ENCODE measurements at regions not wholly inside any gene's neighbourhood (a gene's known extent, or its start where the extent isn't known, plus 50 kb on each side); places are given as distances from the start of the nearest gene placed in this dataset.

DNA sequence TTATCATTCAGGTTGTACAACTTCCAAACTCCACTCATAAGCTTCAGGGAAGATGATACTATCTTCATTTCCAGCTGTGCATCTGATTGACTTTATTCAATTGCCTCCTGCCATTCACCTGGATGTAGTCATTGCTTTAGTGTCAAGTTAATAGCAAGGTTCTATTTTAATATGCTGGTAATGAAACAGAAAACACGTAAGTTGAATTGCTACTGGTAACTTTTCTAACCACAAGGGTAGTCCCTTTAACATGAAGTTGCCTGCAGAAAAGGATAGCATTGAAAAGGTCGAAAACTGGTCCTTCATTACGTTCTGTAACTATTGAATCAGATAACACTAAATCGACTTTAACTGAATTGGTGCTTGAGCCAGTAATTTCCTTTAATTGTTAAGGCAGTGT lies 459.4 kb upstream of the CDH6 start:
- DNase-seq (ENCODE audit: low spot score) = no peak

DNA sequence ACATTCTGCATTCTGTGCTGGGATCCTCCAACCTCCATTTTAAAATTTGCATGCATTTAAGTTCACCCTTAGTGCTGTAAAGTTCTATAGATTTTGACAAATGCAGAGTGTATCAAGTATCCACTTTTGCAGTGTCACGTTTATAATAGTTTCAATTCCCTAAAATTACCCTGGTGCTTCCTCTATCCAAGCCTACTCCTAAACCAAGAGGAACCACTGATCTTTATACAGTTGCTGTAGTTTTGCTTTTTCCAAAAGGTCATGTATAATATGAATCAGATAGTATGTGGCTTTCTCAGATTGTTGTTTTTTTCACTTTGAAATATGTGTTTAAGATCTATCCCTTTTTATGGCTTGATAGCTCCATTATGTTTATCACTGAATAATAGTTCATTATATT lies 468.4 kb upstream of the CDH6 start:
- no peak for DNase-seq (ENCODE audit: low spot score)

GRCh38 chr5:30698217-30698616 lies 495.3 kb upstream of the CDH6 start:
- no peak for DNase-seq (ENCODE audit: low spot score)

DNA sequence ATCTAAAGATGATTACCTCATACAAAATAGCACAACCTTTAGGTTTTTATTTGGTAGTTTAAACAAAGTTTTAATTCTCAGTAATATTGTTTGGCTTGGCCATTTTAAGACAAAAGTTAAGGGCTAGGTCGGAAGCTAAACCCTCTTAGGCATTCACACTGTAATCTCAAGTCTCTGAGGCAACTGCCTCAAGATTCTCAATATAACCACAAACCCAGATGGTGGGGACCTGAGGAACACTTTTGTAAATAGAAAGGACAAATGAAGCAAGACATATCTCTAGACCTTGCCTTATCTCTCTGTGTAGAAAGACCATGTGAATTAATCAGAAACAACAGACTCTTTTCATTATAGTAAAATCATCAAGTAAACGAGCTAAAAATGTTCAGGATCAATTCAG lies 500.2 kb upstream of the CDH6 start:
- no peak for DNase-seq (ENCODE audit: low spot score)

DNA sequence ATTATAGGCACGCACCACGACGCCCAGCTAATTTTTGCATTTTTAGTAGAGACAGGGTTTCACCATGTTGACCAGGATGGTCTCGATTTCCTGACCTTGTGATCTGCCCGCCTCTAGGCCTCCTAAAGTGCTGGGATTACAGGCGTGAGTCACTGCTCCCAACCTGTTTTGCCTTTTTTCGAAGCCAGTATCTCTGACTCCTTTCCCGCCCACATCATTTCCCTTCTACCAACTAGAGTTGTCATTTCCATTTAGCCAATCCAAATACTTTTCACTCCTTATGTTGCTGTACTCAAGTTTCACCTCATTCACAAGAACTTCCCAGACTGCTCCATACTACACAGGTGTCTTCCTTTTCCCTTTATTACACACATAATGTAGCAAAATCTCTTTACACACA lies 502.6 kb upstream of the CDH6 start:
- no peak for DNase-seq (ENCODE audit: low spot score)

DNA sequence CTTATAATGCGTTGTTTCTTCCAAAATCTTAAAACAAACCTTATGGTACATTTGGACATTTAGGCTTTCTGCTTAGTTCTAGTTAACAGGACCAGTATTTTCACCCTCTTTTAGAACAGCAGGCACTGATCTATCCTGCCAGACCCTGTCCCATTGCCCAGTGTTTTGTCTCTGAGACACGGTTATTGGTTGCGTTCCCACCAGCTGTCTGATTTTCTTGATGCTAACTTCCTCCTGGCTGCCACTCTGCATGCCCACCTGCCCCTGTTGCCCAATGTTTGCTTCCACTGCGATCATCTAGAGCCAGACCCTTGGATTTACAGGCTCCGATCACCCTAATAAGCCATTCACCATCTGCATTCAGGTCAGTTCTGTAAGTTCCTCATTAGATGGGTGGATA lies 506.0 kb upstream of the CDH6 start:
- DNase-seq (ENCODE audit: low spot score) = no peak

DNA sequence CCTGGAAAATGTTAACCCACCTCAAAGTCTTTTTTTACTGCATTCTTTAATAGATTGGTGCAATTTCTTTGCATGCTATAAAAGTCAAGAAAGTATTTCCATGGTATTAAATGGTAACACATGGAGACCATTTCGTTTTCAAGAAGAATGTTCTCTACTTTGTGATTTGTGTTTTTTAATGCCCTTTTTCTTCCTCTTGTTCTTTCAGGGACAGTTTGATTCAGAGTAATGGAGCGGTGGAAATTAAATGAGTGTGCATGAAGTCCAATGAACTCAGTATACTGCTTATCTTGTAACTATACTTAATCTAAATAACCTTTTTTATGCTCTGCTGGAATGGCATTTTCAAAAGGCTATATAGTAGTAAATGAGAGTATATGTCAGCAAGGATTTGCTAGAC lies 507.0 kb upstream of the CDH6 start:
- no peak for DNase-seq (ENCODE audit: low spot score)

GRCh38 chr5:30676223-30676840 lies 517.2 kb upstream of the CDH6 start:
- no peak for DNase-seq (ENCODE audit: low spot score)

DNA sequence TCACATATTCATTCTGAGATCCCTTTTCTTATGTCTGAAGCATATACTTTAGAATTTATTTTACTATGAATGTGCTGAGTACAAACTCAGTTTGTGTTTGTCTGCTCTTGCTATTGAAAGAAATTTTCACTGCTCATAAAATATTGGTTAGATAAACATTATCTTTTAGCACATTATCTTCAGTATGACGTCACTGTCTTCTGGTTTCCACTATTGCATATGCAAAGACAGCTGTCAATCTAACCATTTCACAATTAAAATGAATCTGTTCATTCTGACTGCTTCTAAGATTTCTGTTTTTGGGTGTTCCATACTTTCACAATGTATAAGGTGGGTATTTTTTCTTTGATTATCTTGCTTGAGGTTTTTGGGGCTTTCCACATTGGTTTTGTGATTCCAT lies 526.2 kb upstream of the CDH6 start:
- no peak for DNase-seq (ENCODE audit: low spot score)

- DNase-seq (ENCODE audit: low spot score) = no peak
Observed at GRCh38 chr5:30663536-30663935, 530.0 kb upstream of the CDH6 start.

DNA sequence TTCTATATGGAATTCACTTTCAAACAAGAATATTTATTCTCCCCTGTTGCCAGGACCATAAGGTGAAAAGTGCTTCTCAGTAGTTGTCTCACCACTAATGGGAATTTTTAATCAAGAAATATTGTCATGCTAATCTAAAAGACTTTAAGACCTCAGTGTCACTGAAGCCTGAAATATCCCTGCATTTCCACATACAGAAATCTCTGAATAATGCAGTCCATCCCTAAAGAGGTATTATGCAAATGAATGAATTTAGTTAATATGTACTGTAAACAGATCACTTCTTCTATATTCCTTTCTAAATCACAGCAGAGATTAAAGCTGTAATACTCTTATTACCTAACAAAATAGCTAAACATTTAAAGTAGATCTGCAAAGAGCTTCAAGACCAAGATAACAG lies 531.1 kb upstream of the CDH6 start:
- DNase-seq (ENCODE audit: low spot score) = no peak

DNA sequence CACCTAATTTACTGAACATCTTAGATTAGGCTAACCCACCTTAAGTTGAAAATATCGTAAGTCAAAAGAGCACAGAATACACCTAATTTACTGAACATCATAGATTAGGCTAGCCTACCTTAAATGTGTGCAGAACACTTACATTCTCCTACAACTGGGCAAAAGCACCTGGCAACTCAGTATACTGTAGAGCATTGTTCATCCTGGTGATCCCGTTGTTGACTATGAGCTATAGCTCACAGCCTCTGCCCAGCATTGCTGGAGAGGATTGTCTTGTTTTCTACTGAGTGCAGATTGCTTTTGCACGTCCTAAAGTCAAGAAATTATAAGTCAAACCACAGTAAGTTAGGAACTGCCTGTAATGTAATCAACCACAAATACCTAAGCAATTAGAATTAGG lies 531.8 kb upstream of the CDH6 start:
- DNase-seq (ENCODE audit: low spot score) = no peak

DNA sequence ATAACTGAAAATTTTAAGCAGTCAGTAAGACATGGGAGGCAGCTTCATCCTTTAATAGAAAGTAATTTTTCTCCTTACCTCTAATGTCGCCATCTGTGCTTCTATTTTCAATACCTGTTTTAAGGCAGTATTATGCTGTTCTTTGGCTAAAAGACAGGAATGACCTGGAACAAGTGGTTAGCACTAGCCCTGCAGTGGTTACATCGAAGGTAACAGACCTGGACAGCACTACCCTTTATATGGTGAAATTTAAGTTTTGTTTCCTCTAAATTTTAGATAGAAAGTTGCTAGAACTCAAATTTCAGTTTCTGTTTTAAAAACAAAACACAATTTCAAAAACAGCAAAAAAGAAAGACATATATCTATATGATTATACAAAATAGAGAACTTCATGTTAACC lies 534.1 kb upstream of the CDH6 start:
- DNase-seq (ENCODE audit: low spot score) = no peak

DNA sequence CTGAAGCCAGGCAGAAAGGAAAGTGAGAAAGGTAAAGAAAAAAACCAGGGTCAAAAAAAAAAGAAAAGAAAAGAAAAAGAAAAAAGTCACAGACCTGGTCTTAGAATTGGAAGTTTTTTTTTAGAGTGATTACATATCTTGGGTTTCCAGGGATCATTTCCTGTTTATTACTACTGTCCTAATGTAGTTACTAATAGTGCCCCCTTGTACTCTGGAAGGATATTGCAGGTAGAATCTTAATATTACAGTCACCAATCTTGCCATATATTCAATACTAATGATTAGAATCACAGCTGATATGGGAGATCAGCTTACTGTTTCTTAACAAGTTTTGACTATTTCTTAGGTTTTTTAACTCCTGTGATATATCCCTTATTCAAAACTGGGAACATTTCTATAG lies 543.2 kb upstream of the CDH6 start:
- no peak for DNase-seq (ENCODE audit: low spot score)

DNA sequence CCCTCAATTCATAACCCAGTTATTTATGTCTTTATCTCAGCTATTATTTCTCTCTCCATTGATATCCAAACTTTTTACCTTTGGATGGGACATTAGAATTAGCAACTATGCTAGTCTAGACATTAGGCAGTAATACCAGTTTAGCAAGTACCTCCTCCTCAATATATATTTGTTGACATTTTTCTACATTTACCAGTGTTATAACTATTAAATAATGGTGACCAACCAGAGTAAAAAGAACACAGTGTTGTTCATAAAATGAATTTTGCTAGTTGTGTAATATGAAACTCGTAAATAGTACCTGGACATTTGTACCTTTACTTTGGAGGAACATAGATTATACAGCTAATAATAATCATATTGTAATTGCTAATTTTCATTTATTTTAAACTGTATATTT lies 554.6 kb upstream of the CDH6 start:
- DNase-seq (ENCODE audit: low spot score) = no peak

DNA sequence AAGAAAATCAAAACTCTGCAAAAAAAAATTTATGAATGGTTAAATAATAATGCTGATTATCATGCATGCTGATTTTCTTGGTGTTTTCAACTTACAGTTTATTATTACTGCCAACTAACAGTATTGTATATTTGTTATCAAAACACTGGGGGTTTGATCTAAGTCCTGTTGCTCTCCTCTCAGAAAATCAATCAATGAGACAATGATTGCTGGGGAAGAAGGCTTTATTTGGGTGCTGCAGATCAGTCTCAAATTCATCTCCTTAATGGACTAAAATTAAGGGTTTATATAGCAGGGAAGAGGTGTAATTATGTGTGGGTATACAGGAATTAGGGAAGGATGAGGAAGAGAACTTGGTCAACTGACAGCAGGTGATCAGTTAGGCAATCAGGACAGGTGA lies 565.5 kb upstream of the CDH6 start:
- DNase-seq (ENCODE audit: low spot score) = no peak

DNA sequence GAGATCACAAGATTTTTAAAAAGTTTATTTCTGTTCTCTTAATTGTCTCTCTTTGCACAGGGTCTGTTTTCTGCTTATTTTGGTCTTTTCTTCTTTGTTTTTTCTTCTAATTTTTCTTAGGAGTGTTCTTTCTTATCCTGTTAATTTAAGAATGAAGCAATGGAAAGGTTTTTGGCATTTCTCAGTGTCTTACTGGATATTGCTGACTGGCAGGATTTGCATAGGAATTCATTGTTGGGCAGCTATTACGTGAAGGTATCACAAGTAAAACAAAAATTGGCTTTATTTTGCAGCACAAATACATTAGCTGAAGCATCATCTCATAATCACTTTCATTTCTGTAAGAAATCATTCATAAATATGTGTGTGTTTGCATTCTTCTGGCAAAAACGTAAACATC lies 566.9 kb upstream of the CDH6 start:
- no peak for DNase-seq (ENCODE audit: low spot score)

DNA sequence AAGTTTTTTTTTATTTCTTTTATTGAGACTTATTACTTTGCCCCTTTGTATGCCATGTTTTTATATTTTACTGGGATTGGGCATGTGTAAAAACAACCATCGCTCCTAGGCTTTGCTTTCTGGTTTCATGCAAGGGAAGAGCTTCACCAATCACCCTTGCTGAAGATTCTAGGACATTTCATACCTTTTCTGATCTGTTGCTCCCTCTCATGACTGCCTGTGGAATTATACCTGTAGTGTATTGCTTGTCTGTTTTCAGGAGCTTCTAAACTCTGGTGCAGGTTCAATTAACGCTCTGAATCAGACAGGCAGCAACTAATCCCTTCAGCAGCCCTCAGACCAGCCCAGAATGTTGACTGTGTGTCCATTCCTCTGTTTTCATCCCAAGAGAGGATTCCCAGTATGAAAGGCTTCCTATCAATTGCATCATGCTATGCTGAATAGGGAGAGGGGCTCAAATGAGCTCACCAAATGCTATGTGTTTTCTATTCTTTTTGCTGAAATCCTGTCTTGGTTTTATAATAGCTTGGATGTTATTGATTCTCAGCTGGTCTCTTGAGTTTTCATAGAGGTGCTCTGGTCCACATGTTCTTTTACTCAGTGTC lies 572.9 kb upstream of the CDH6 start:
- no peak for DNase-seq (ENCODE audit: low spot score)

DNA sequence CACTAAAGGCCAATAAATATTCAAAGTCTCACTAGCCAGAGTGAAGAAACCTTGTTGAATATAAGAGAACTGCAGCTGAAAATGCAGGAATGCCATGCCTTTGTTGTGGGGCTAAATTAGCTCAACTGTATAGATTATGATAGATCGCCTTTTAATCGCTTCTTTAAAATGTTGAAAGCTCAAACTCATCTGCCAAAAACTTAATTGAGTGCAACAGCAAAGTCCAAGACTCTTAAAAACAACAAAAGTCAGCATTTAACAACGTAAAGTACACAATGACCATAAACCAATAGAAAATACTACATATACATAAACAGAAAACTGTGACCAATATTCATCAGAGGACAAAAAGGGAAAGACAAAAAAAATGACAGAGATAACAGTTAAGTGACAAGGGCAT lies 585.0 kb upstream of the CDH6 start:
- DNase-seq (ENCODE audit: low spot score) = no peak

- DNase-seq (ENCODE audit: low spot score) = no peak
Observed at GRCh38 chr5:30607301-30607894, 586.1 kb upstream of the CDH6 start.

DNA sequence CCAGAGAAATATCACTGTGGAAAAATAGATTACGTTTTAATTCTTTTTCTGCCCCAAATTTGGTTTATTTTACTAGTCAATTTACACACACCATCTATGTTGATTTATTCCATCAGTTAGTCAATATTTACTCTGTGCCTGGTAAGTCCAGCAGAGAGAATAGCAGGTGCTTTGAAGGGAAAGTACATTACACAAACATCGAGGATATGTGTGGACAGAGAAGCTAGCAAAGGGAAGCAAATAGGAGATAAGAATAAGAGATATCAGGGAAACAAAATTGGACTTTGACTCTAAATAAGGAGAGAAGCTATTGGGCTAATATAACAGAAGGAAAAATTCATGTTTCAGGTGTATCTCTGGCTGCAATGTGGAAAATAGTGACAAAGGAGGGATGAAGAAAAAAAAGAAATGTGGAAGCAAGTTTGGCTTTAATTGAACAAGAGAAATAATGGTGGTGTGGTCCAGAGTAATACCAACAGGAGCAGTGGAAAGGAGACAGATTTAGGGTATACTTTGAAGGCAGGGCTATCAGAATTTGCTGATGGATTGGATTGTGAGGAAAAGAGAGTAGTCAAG lies 587.7 kb upstream of the CDH6 start:
- no peak for DNase-seq (ENCODE audit: low spot score)

- DNase-seq (ENCODE audit: low spot score) = no peak
Observed at GRCh38 chr5:30604648-30605262, 588.7 kb upstream of the CDH6 start.

- no peak for DNase-seq (ENCODE audit: low spot score)
Observed at GRCh38 chr5:30600892-30601291, 592.6 kb upstream of the CDH6 start.
